ENCODE measurements at regions not wholly inside any gene's neighbourhood (a gene's known extent, or its start where the extent isn't known, plus 50 kb on each side); places are given as distances from the start of the nearest gene placed in this dataset.

DNA sequence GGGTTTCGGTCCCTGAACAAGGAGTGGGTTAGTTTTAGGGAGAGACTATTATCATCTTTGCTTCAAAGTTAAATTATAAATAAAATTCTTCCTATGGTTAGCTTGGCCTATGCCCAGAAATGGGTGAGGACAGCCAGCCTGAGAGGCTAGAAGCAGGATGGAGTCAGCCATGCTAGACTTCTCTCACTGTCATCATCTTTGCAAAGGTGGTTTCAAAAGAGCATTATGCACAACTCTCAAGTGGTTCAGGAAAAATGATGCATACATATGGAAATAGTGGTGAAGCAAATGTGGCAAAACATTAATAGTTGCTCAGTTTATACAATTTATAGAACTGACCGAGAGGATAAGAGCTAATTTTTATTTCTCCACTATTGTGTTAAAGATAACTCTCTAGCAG, 124.3 kb upstream of the FOXN2 start:
- TF ChIP-seq, protein P1, sequence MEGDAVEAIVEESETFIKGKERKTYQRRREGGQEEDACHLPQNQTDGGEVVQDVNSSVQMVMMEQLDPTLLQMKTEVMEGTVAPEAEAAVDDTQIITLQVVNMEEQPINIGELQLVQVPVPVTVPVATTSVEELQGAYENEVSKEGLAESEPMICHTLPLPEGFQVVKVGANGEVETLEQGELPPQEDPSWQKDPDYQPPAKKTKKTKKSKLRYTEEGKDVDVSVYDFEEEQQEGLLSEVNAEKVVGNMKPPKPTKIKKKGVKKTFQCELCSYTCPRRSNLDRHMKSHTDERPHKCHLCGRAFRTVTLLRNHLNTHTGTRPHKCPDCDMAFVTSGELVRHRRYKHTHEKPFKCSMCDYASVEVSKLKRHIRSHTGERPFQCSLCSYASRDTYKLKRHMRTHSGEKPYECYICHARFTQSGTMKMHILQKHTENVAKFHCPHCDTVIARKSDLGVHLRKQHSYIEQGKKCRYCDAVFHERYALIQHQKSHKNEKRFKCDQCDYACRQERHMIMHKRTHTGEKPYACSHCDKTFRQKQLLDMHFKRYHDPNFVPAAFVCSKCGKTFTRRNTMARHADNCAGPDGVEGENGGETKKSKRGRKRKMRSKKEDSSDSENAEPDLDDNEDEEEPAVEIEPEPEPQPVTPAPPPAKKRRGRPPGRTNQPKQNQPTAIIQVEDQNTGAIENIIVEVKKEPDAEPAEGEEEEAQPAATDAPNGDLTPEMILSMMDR (IDR thresholded peaks at IDR 0.05), result no peak
- no peak overlapping the region for H3K27ac ChIP-seq
- no peak for DNase-seq
- no peaks in the 10 kb centered on the region for H3K9me3 ChIP-seq
- ATAC-seq, result no peak
- intact Hi-C loops (cut with DNase I), result no loop called here
- H3K27me3 ChIP-seq (ENCODE audit: insufficient read depth in 3 of 3, low read length in 2 of 3), result no peaks in the 10 kb centered on the region
- H3K4me1 ChIP-seq, result no peaks in the 10 kb centered on the region
- WGBS, 3 donors, result 96 to 98% (median 96%) methylated on average over 2 of the region's 2 CpGs
- no peaks in the 10 kb centered on the region for H3K36me3 ChIP-seq (ENCODE audit: insufficient read depth in 1 of 2, low read depth in 1 of 2)
- H3K4me3 ChIP-seq, result no peak overlapping the region

DNA sequence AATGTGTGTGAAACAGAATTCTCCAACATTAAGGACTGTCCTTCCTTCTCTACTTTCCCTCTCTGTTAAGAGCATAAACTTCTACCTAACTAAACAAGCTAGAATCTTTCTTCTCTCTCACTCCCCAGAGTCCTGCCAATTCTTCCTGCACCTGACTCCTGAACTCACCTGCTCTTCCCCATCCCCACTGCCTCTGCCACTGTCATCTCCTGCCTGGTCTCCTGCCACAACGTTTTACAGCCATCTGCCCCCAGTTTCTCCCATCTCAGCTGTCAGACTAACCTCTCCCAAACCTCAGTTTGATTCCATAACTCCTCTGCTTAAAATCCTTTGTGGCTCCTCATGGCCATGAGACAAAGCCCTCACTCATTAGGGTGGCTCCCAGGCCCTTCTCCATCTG, 119.8 kb upstream of the FOXN2 start:
- 21 to 32% (median 23%) methylated on average over 1 of the region's 1 CpG for WGBS, 3 donors
- intact Hi-C loops (cut with DNase I), result no loop called here
- Histone ChIP-seq H3K4me1 (no peaks in the 10 kb centered on the region), H3K36me3 (ENCODE audit: insufficient read depth in 1 of 2, low read depth in 1 of 2) (no peaks in the 10 kb centered on the region), H3K27me3 (ENCODE audit: insufficient read depth in 3 of 3, low read length in 2 of 3) (no peaks in the 10 kb centered on the region), H3K9me3 (no peaks in the 10 kb centered on the region), H3K4me3 (no peak overlapping the region), H3K27ac (no peak overlapping the region)
- DNase-seq, result no peak
- no peak for ATAC-seq
- TF ChIP-seq, protein P1 (IDR thresholded peaks at IDR 0.05), result no peak

DNA sequence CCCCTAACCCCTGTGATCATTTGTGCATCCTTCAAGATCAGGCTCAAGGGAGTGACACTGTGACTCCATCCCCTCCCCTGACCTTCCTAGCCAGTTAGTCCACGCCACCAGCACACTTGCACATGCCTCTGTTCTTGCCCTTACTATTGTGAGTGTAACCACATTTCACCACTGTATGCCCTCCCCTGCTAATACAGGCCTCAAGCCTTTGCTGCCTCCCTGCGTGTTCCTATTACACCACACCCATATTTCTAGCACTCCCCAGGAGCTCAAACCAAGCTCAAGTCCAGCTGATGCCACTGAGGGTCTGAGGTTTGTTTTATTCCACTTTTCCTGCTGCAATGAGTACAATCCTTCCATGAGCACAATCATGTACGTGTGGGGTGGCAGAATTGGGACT, 119.3 kb upstream of the FOXN2 start:
- intact Hi-C loops (cut with DNase I), result no loop called here
- Histone ChIP-seq H3K4me3 (no peak overlapping the region), H3K27me3 (ENCODE audit: insufficient read depth in 3 of 3, low read length in 2 of 3) (no peaks in the 10 kb centered on the region), H3K36me3 (ENCODE audit: insufficient read depth in 1 of 2, low read depth in 1 of 2) (no peaks in the 10 kb centered on the region), H3K4me1 (no peaks in the 10 kb centered on the region), H3K9me3 (no peaks in the 10 kb centered on the region), H3K27ac (no peak overlapping the region)
- 88 to 96% (median 94%) methylated on average over 3 of the region's 3 CpGs for WGBS, 3 donors
- DNase-seq (no peak), ATAC-seq (no peak)
- TF ChIP-seq, protein P1 (IDR thresholded peaks at IDR 0.05), result no peak

DNA sequence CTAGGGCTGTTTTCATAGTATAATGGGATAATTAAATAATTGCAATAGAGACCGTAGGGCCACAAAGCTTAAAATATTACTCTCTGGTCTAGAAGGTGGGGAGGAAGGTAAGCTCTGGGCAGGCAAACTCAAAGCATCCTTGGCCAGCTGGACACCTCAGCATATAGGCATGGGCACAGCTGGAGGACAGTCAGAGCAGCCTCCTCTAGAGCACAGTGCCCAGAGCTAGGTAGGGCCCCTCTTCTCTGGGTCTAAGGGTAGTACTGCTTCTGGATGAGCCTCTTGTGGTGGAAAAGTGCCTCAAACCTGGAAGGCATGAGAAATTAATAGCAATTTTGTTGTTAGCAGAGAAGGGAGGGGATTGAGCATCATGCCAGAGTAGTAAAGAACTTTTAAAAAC, 116.9 kb upstream of the FOXN2 start:
- Histone ChIP-seq H3K36me3 (ENCODE audit: insufficient read depth in 1 of 2, low read depth in 1 of 2) (no peaks in the 10 kb centered on the region), H3K27me3 (ENCODE audit: insufficient read depth in 3 of 3, low read length in 2 of 3) (no peaks in the 10 kb centered on the region), H3K9me3 (no peaks in the 10 kb centered on the region), H3K27ac (no peak overlapping the region), H3K4me3 (no peak overlapping the region), H3K4me1 (no peaks in the 10 kb centered on the region)
- TF ChIP-seq, protein P1 (IDR thresholded peaks at IDR 0.05), result no peak
- 85 to 91% (median 89%) methylated on average over 1 of the region's 1 CpG for WGBS, 3 donors
- intact Hi-C loops (cut with DNase I), result no loop called here
- no peak for DNase-seq
- no peak for ATAC-seq

DNA sequence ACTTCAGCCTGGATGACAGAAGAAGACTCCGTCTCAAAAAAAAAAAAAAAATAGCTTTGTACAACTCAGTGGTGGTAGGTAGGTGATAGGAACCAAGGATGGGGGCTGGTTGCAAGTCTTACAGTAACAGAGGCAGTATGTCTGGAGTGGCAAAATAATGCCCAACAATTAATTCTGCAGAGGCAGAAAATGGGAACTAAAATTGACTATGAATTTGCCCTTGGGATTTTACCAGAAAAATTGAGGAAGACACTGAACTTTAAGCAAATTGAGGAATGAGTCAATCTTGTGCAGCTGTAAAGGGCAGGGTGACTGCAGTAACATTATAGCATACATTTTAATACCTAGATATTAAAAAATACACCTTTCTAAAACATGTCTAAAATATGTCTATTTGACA, 116.1 kb upstream of the FOXN2 start:
- H3K4me3 ChIP-seq, result no peak overlapping the region
- H3K4me1 ChIP-seq, result no peaks in the 10 kb centered on the region
- intact Hi-C loops (cut with DNase I), result no loop called here
- no peaks in the 10 kb centered on the region for H3K27me3 ChIP-seq (ENCODE audit: insufficient read depth in 3 of 3, low read length in 2 of 3)
- ATAC-seq, result no peak
- WGBS, 3 donors, result 77 to 90% (median 88%) methylated on average over 1 of the region's 1 CpG
- TF ChIP-seq, protein P1 (IDR thresholded peaks at IDR 0.05), result no peak
- no peak for DNase-seq
- no peaks in the 10 kb centered on the region for H3K36me3 ChIP-seq (ENCODE audit: insufficient read depth in 1 of 2, low read depth in 1 of 2)
- no peak overlapping the region for H3K27ac ChIP-seq
- H3K9me3 ChIP-seq, result no peaks in the 10 kb centered on the region

All from psoas muscle (tissue), 7 donors.